ENCODE measurements at regions not wholly inside any gene's neighbourhood (a gene's known extent, or its start where the extent isn't known, plus 50 kb on each side); places are given as distances from the start of the nearest gene placed in this dataset.

- H3K4me3 ChIP-seq (ENCODE audit: low read depth in 1 of 2, low read length in 2 of 2), result no peak overlapping the region
- peaks cover 0 to 5% of the 10 kb centered on the region in 2 donors for H3K4me1 ChIP-seq (ENCODE audit: control insufficient read depth in 1 of 2, insufficient read depth in 2 of 2, low read length in 2 of 2)
- H3K27ac ChIP-seq (ENCODE audit: low read depth, low read length), result no peak overlapping the region
- no peak overlapping the region for H3K9ac ChIP-seq (ENCODE audit: low read depth in 1 of 2, low read length in 2 of 2)
- no peaks in the 10 kb centered on the region for H3K27me3 ChIP-seq (ENCODE audit: control insufficient read depth in 1 of 2, insufficient read depth in 2 of 2, low read length in 2 of 2)
- H3K36me3 ChIP-seq (ENCODE audit: control insufficient read depth in 1 of 2, insufficient read depth in 2 of 2, low read length in 2 of 2), result no peaks in the 10 kb centered on the region
- no peaks in the 10 kb centered on the region for H3K9me3 ChIP-seq (ENCODE audit: control insufficient read depth in 1 of 2, low read length in 2 of 2)
These were observed 86.7 kb upstream of the ALDH1A1 start for GRCh38 chr9:73039271-73040263.

- Histone ChIP-seq H3K9ac (ENCODE audit: low read depth in 1 of 2, low read length in 2 of 2) (no peak overlapping the region), H3K4me3 (ENCODE audit: low read depth in 1 of 2, low read length in 2 of 2) (no peak overlapping the region), H3K36me3 (ENCODE audit: control insufficient read depth in 1 of 2, insufficient read depth in 2 of 2, low read length in 2 of 2) (no peaks in the 10 kb centered on the region), H3K9me3 (ENCODE audit: control insufficient read depth in 1 of 2, low read length in 2 of 2) (no peaks in the 10 kb centered on the region), H3K27ac (ENCODE audit: low read depth, low read length) (no peak overlapping the region), H3K4me1 (ENCODE audit: control insufficient read depth in 1 of 2, insufficient read depth in 2 of 2, low read length in 2 of 2) (peaks cover 0 to 5% of the 10 kb centered on the region in 2 donors), H3K27me3 (ENCODE audit: control insufficient read depth in 1 of 2, insufficient read depth in 2 of 2, low read length in 2 of 2) (no peaks in the 10 kb centered on the region)
These were observed 85.8 kb upstream of the ALDH1A1 start for GRCh38 chr9:73038613-73039012.

GRCh38 chr9:73038089-73038509, 85.2 kb upstream of the ALDH1A1 start:
- no peak overlapping the region for H3K27ac ChIP-seq (ENCODE audit: low read depth, low read length)
- H3K4me3 ChIP-seq (ENCODE audit: low read depth in 1 of 2, low read length in 2 of 2), result no peak overlapping the region
- H3K4me1 ChIP-seq (ENCODE audit: control insufficient read depth in 1 of 2, insufficient read depth in 2 of 2, low read length in 2 of 2), result peaks cover 0 to 5% of the 10 kb centered on the region in 2 donors
- no peaks in the 10 kb centered on the region for H3K27me3 ChIP-seq (ENCODE audit: control insufficient read depth in 1 of 2, insufficient read depth in 2 of 2, low read length in 2 of 2)
- H3K9me3 ChIP-seq (ENCODE audit: control insufficient read depth in 1 of 2, low read length in 2 of 2), result no peaks in the 10 kb centered on the region
- H3K9ac ChIP-seq (ENCODE audit: low read depth in 1 of 2, low read length in 2 of 2), result no peak overlapping the region
- H3K36me3 ChIP-seq (ENCODE audit: control insufficient read depth in 1 of 2, insufficient read depth in 2 of 2, low read length in 2 of 2), result no peaks in the 10 kb centered on the region

GRCh38 chr9:73037613-73038012, 84.8 kb upstream of the ALDH1A1 start:
- H3K36me3 ChIP-seq (ENCODE audit: control insufficient read depth in 1 of 2, insufficient read depth in 2 of 2, low read length in 2 of 2), result no peaks in the 10 kb centered on the region
- no peaks in the 10 kb centered on the region for H3K9me3 ChIP-seq (ENCODE audit: control insufficient read depth in 1 of 2, low read length in 2 of 2)
- no peak overlapping the region for H3K27ac ChIP-seq (ENCODE audit: low read depth, low read length)
- no peaks in the 10 kb centered on the region for H3K27me3 ChIP-seq (ENCODE audit: control insufficient read depth in 1 of 2, insufficient read depth in 2 of 2, low read length in 2 of 2)
- peaks cover 0 to 5% of the 10 kb centered on the region in 2 donors for H3K4me1 ChIP-seq (ENCODE audit: control insufficient read depth in 1 of 2, insufficient read depth in 2 of 2, low read length in 2 of 2)
- H3K9ac ChIP-seq (ENCODE audit: low read depth in 1 of 2, low read length in 2 of 2), result no peak overlapping the region
- H3K4me3 ChIP-seq (ENCODE audit: low read depth in 1 of 2, low read length in 2 of 2), result no peak overlapping the region

GRCh38 chr9:73034962-73035361, 82.1 kb upstream of the ALDH1A1 start:
- no peaks in the 10 kb centered on the region for H3K9me3 ChIP-seq (ENCODE audit: control insufficient read depth in 1 of 2, low read length in 2 of 2)
- H3K9ac ChIP-seq (ENCODE audit: low read depth in 1 of 2, low read length in 2 of 2), result no peak overlapping the region
- no peaks in the 10 kb centered on the region for H3K27me3 ChIP-seq (ENCODE audit: control insufficient read depth in 1 of 2, insufficient read depth in 2 of 2, low read length in 2 of 2)
- no peak overlapping the region for H3K4me3 ChIP-seq (ENCODE audit: low read depth in 1 of 2, low read length in 2 of 2)
- H3K4me1 ChIP-seq (ENCODE audit: control insufficient read depth in 1 of 2, insufficient read depth in 2 of 2, low read length in 2 of 2), result peaks cover 0 to 5% of the 10 kb centered on the region in 2 donors
- no peak overlapping the region for H3K27ac ChIP-seq (ENCODE audit: low read depth, low read length)
- no peaks in the 10 kb centered on the region for H3K36me3 ChIP-seq (ENCODE audit: control insufficient read depth in 1 of 2, insufficient read depth in 2 of 2, low read length in 2 of 2)

- no peaks in the 10 kb centered on the region for H3K27me3 ChIP-seq (ENCODE audit: control insufficient read depth in 1 of 2, insufficient read depth in 2 of 2, low read length in 2 of 2)
- no peaks in the 10 kb centered on the region for H3K4me1 ChIP-seq (ENCODE audit: control insufficient read depth in 1 of 2, insufficient read depth in 2 of 2, low read length in 2 of 2)
- H3K36me3 ChIP-seq (ENCODE audit: control insufficient read depth in 1 of 2, insufficient read depth in 2 of 2, low read length in 2 of 2), result no peaks in the 10 kb centered on the region
- no peaks in the 10 kb centered on the region for H3K9me3 ChIP-seq (ENCODE audit: control insufficient read depth in 1 of 2, low read length in 2 of 2)
- no peak overlapping the region for H3K27ac ChIP-seq (ENCODE audit: low read depth, low read length)
- H3K9ac ChIP-seq (ENCODE audit: low read depth in 1 of 2, low read length in 2 of 2), result no peak overlapping the region
- H3K4me3 ChIP-seq (ENCODE audit: low read depth in 1 of 2, low read length in 2 of 2), result no peak overlapping the region
These were observed 78.5 kb upstream of the ALDH1A1 start for GRCh38 chr9:73031350-73031749.

- H3K36me3 ChIP-seq (ENCODE audit: control insufficient read depth in 1 of 2, insufficient read depth in 2 of 2, low read length in 2 of 2), result no peaks in the 10 kb centered on the region
- no peaks in the 10 kb centered on the region for H3K27me3 ChIP-seq (ENCODE audit: control insufficient read depth in 1 of 2, insufficient read depth in 2 of 2, low read length in 2 of 2)
- no peaks in the 10 kb centered on the region for H3K9me3 ChIP-seq (ENCODE audit: control insufficient read depth in 1 of 2, low read length in 2 of 2)
- no peak overlapping the region for H3K9ac ChIP-seq (ENCODE audit: low read depth in 1 of 2, low read length in 2 of 2)
- H3K27ac ChIP-seq (ENCODE audit: low read depth, low read length), result no peak overlapping the region
- no peaks in the 10 kb centered on the region for H3K4me1 ChIP-seq (ENCODE audit: control insufficient read depth in 1 of 2, insufficient read depth in 2 of 2, low read length in 2 of 2)
- H3K4me3 ChIP-seq (ENCODE audit: low read depth in 1 of 2, low read length in 2 of 2), result no peak overlapping the region
These were observed 77.6 kb upstream of the ALDH1A1 start for GRCh38 chr9:73030370-73031030.

- Histone ChIP-seq H3K36me3 (ENCODE audit: control insufficient read depth in 1 of 2, insufficient read depth in 2 of 2, low read length in 2 of 2) (no peaks in the 10 kb centered on the region), H3K27ac (ENCODE audit: low read depth, low read length) (no peak overlapping the region)
These were observed 76.5 kb upstream of the ALDH1A1 start for GRCh38 chr9:73029346-73029745.

GRCh38 chr9:73026375-73026774, 73.5 kb upstream of the ALDH1A1 start:
- no peak overlapping the region for H3K4me3 ChIP-seq (ENCODE audit: low read depth in 1 of 2, low read length in 2 of 2)
- no peaks in the 10 kb centered on the region for H3K36me3 ChIP-seq (ENCODE audit: control insufficient read depth in 1 of 2, insufficient read depth in 2 of 2, low read length in 2 of 2)
- peaks cover 0 to 15% of the 10 kb centered on the region in 2 donors for H3K4me1 ChIP-seq (ENCODE audit: control insufficient read depth in 1 of 2, insufficient read depth in 2 of 2, low read length in 2 of 2)
- no peaks in the 10 kb centered on the region for H3K9me3 ChIP-seq (ENCODE audit: control insufficient read depth in 1 of 2, low read length in 2 of 2)
- no peaks in the 10 kb centered on the region for H3K27me3 ChIP-seq (ENCODE audit: control insufficient read depth in 1 of 2, insufficient read depth in 2 of 2, low read length in 2 of 2)
- H3K9ac ChIP-seq (ENCODE audit: low read depth in 1 of 2, low read length in 2 of 2), result no peak overlapping the region
- no peak overlapping the region for H3K27ac ChIP-seq (ENCODE audit: low read depth, low read length)

More at GRCh38 chr9:73029346-73029745, 76.5 kb upstream of the ALDH1A1 start:
- Histone ChIP-seq H3K27me3 (ENCODE audit: control insufficient read depth in 1 of 2, insufficient read depth in 2 of 2, low read length in 2 of 2) (no peaks in the 10 kb centered on the region), H3K4me1 (ENCODE audit: control insufficient read depth in 1 of 2, insufficient read depth in 2 of 2, low read length in 2 of 2) (no peaks in the 10 kb centered on the region), H3K9me3 (ENCODE audit: control insufficient read depth in 1 of 2, low read length in 2 of 2) (no peaks in the 10 kb centered on the region), H3K9ac (ENCODE audit: low read depth in 1 of 2, low read length in 2 of 2) (no peak overlapping the region), H3K4me3 (ENCODE audit: low read depth in 1 of 2, low read length in 2 of 2) (no peak overlapping the region)

- Histone ChIP-seq H3K36me3 (ENCODE audit: control insufficient read depth in 1 of 2, insufficient read depth in 2 of 2, low read length in 2 of 2) (no peaks in the 10 kb centered on the region), H3K27me3 (ENCODE audit: control insufficient read depth in 1 of 2, insufficient read depth in 2 of 2, low read length in 2 of 2) (no peaks in the 10 kb centered on the region), H3K27ac (ENCODE audit: low read depth, low read length) (no peak overlapping the region), H3K9ac (ENCODE audit: low read depth in 1 of 2, low read length in 2 of 2) (no peak overlapping the region), H3K9me3 (ENCODE audit: control insufficient read depth in 1 of 2, low read length in 2 of 2) (no peaks in the 10 kb centered on the region), H3K4me1 (ENCODE audit: control insufficient read depth in 1 of 2, insufficient read depth in 2 of 2, low read length in 2 of 2) (peaks cover 0 to 15% of the 10 kb centered on the region in 2 donors), H3K4me3 (ENCODE audit: low read depth in 1 of 2, low read length in 2 of 2) (no peak overlapping the region)
These were observed 71.8 kb upstream of the ALDH1A1 start for GRCh38 chr9:73024601-73025034.

Measured in duodenal mucosa (tissue), 2 donors.